ENCODE measurements at regions not wholly inside any gene's neighbourhood (a gene's known extent, or its start where the extent isn't known, plus 50 kb on each side); places are given as distances from the start of the nearest gene placed in this dataset.

DNA sequence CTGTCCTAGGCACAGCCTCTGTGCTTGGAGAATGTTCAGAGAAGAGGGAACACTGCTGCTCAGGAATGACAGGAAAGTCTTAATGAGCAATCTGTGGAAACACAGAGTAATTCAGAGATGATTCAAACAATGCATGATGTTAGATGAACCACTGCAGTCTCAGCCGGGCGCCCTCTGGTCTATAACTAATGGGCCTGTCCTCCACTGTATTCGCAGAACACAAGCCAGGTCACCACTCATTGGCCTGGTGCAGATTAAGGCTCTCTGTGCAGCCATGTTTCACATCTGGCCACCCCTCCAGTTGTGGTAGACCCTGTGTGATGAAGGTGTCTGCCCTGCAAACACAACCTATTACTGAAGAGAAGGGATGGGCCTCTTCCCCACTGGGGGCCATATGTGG, 281.7 kb upstream of the ROPN1 start:
- TF ChIP-seq, protein P1, sequence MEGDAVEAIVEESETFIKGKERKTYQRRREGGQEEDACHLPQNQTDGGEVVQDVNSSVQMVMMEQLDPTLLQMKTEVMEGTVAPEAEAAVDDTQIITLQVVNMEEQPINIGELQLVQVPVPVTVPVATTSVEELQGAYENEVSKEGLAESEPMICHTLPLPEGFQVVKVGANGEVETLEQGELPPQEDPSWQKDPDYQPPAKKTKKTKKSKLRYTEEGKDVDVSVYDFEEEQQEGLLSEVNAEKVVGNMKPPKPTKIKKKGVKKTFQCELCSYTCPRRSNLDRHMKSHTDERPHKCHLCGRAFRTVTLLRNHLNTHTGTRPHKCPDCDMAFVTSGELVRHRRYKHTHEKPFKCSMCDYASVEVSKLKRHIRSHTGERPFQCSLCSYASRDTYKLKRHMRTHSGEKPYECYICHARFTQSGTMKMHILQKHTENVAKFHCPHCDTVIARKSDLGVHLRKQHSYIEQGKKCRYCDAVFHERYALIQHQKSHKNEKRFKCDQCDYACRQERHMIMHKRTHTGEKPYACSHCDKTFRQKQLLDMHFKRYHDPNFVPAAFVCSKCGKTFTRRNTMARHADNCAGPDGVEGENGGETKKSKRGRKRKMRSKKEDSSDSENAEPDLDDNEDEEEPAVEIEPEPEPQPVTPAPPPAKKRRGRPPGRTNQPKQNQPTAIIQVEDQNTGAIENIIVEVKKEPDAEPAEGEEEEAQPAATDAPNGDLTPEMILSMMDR (IDR thresholded peaks at IDR 0.05; ENCODE audit: extremely low read depth in 1 of 2, insufficient read depth in 1 of 2, low read depth in 1 of 2, low read length in 2 of 2), result no peak
- no peak for TF ChIP-seq POLR2AphosphoS5 (IDR thresholded peaks at IDR 0.05; ENCODE audit: insufficient read depth, low read depth, low read length)
